ENCODE measurements at regions not wholly inside any gene's neighbourhood (a gene's known extent, or its start where the extent isn't known, plus 50 kb on each side); places are given as distances from the start of the nearest gene placed in this dataset.

DNA sequence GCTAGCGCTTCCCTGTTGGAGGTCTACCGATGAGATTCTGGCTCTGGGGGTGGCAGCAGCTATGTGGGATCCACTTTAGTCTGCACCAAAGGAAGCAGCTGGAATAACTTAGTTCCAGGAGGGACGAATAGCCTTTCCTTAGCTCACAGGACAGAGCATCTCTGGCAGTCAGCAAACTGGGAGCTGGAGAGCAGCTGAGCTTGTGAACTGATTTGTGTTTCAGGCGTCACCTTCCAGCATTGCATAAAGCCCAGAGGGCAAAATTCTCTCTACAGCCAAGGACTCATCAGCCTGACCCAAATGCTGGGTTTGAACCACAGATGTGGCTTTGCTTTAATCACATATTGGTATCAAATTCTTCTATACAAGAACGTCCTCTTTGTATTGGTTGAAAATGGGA lies 81.9 kb upstream of the PELI2 start:
- Histone ChIP-seq H3K27me3 (no peaks in the 10 kb centered on the region), H3K27ac (no peak overlapping the region)
- TF ChIP-seq, protein P1, sequence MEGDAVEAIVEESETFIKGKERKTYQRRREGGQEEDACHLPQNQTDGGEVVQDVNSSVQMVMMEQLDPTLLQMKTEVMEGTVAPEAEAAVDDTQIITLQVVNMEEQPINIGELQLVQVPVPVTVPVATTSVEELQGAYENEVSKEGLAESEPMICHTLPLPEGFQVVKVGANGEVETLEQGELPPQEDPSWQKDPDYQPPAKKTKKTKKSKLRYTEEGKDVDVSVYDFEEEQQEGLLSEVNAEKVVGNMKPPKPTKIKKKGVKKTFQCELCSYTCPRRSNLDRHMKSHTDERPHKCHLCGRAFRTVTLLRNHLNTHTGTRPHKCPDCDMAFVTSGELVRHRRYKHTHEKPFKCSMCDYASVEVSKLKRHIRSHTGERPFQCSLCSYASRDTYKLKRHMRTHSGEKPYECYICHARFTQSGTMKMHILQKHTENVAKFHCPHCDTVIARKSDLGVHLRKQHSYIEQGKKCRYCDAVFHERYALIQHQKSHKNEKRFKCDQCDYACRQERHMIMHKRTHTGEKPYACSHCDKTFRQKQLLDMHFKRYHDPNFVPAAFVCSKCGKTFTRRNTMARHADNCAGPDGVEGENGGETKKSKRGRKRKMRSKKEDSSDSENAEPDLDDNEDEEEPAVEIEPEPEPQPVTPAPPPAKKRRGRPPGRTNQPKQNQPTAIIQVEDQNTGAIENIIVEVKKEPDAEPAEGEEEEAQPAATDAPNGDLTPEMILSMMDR (IDR thresholded peaks at IDR 0.05), result no peak

DNA sequence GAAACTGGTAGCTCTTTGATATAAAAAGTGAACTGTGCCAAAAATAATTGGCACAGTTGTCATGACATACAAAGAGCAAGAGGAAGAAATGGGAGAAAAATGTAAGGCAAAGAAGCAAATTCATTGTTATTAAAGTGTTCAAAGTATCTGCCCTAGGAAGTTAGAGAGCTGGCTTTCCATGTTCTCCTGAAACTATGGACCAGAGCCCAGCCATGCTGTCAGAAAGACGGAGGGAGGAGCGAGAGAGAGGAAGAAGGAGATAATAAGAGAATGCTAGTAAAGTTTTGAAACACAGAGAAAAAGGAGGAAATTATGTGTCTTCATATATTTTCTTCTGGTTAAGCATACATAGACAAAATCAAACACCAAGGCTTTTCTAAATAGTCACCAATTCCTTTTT lies 78.1 kb upstream of the PELI2 start:
- Histone ChIP-seq H3K9ac (ENCODE audit: low read depth in 2 of 2, low read length in 2 of 2) (no peak overlapping the region), H3K27ac (no peak overlapping the region), H3K9me3 (no peaks in the 10 kb centered on the region), H3K36me3 (no peaks in the 10 kb centered on the region), H3K4me3 (no peak overlapping the region), H3K27me3 (no peaks in the 10 kb centered on the region), H3K4me1 (no peaks in the 10 kb centered on the region)
- TF ChIP-seq, protein P1 (IDR thresholded peaks at IDR 0.05), result no peak
- DNase-seq, result no peak
- intact Hi-C loops (cut with DNase I), result no loop called here

More for the DNA sequence above, 81.9 kb upstream of the PELI2 start:
- intact Hi-C loops (cut with DNase I), result no loop called here
- DNase-seq, result no peak
- Histone ChIP-seq H3K9ac (ENCODE audit: low read depth in 2 of 2, low read length in 2 of 2) (no peak overlapping the region), H3K4me1 (no peaks in the 10 kb centered on the region), H3K4me3 (no peak overlapping the region), H3K9me3 (no peaks in the 10 kb centered on the region), H3K36me3 (no peaks in the 10 kb centered on the region)

DNA sequence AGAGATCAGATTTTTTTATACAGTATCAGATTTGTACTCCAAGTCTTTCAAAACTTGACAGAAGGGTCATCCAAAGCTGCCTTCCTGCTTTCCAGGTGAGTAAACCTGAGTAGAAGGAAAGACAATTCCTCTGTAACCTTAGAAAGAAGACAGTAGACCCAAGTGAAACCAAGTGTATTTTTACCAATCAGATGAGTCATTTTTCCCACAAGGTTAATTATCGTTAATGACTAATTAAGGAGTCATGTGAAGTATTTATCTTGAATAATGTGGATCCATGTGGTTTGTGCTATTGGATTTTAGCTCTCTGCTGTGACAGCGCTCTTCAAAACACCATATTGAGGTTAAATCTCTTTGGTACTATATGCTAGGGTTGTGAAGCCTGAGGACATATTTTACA lies 74.0 kb upstream of the PELI2 start:
- TF ChIP-seq, protein P1 (IDR thresholded peaks at IDR 0.05), result no peak
- intact Hi-C loops (cut with DNase I), result no loop called here
- Histone ChIP-seq H3K27ac (no peak overlapping the region), H3K9me3 (no peaks in the 10 kb centered on the region), H3K27me3 (no peaks in the 10 kb centered on the region), H3K9ac (ENCODE audit: low read depth in 2 of 2, low read length in 2 of 2) (no peak overlapping the region), H3K36me3 (no peaks in the 10 kb centered on the region), H3K4me1 (no peaks in the 10 kb centered on the region), H3K4me3 (no peak overlapping the region)
- DNase-seq, result no peak

DNA sequence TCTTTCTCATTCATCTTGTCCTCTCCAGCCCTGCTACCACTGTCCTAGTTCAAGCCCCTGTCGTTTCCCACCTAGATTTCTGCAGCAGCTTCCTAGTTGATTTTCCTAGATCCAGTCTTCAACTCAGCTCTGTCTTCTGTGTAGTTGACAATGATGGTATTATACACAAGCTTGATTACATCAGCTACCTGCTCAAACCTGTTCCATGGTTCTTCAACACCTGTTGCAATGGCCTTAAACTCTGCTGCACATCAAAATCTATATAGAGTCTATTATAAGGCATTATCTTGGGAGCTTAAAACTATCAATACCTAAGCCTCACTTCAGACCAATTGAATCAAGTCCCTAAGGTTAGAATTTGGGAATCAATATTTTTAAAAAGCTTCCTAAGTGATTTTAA lies 71.7 kb upstream of the PELI2 start:
- TF ChIP-seq, protein P1 (IDR thresholded peaks at IDR 0.05), result no peak

DNA sequence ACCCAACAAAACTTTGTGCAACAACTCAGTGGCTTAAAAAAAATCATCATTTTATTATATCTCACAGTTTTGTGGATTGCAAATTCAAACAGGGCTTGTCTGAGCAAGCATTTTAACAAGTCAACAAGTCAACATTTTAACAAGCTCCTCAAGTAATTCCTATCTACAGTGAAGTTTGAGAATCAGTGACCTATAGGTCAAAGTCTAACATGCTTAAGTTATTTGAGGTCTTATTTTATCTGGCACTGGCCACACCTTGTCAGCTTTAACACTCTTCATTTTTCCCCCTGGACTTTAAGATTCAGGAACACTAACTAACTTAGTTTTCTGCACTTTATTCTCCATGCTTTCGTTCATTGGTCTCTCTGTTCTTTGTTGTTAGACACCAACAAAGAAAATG lies 71.2 kb upstream of the PELI2 start:
- Histone ChIP-seq H3K27ac (no peak overlapping the region), H3K4me1 (no peaks in the 10 kb centered on the region), H3K36me3 (no peaks in the 10 kb centered on the region), H3K27me3 (no peaks in the 10 kb centered on the region), H3K9ac (ENCODE audit: low read depth in 2 of 2, low read length in 2 of 2) (no peak overlapping the region), H3K9me3 (no peaks in the 10 kb centered on the region), H3K4me3 (no peak overlapping the region)
- no peak for DNase-seq
- TF ChIP-seq, protein P1 (IDR thresholded peaks at IDR 0.05), result no peak
- intact Hi-C loops (cut with DNase I), result no loop called here

More for the DNA sequence above, 71.7 kb upstream of the PELI2 start:
- no peaks in the 10 kb centered on the region for H3K4me1 ChIP-seq
- H3K36me3 ChIP-seq, result no peaks in the 10 kb centered on the region
- no peak for DNase-seq
- intact Hi-C loops (cut with DNase I), result no loop called here
- H3K9ac ChIP-seq (ENCODE audit: low read depth in 2 of 2, low read length in 2 of 2), result no peak overlapping the region
- H3K27ac ChIP-seq, result no peak overlapping the region
- no peaks in the 10 kb centered on the region for H3K9me3 ChIP-seq
- no peak overlapping the region for H3K4me3 ChIP-seq
- H3K27me3 ChIP-seq, result no peaks in the 10 kb centered on the region

DNA sequence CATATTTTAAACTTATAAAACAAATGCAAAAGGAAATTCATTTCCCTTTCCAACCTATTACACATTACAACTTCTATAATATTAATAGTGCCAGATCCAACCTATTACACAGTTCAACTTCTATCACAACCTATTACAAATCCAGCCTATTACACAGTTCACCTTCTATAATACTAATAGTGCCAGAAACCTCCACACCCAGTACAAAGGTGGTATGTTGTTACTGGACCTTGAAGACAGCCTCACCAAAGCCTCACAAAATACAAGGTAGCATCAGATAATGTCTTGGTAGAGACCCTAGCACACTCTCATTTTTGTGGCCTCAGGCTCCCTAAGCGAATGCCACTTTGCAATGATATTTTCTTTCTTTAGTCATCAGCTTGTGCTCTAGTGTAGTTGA lies 68.7 kb upstream of the PELI2 start:
- Histone ChIP-seq H3K27me3 (no peaks in the 10 kb centered on the region), H3K9ac (ENCODE audit: low read depth in 2 of 2, low read length in 2 of 2) (no peak overlapping the region), H3K4me3 (no peak overlapping the region), H3K9me3 (no peaks in the 10 kb centered on the region), H3K36me3 (no peaks in the 10 kb centered on the region), H3K27ac (no peak overlapping the region), H3K4me1 (no peaks in the 10 kb centered on the region)
- intact Hi-C loops (cut with DNase I), result no loop called here
- TF ChIP-seq, protein P1 (IDR thresholded peaks at IDR 0.05), result no peak
- no peak for DNase-seq

Data from colonic mucosa (tissue), 4 donors.